ENCODE measurements at regions not wholly inside any gene's neighbourhood (a gene's known extent, or its start where the extent isn't known, plus 50 kb on each side); places are given as distances from the start of the nearest gene placed in this dataset.

GRCh38 chr3:23116081-23116837, 86.9 kb upstream of the UBE2E2 start:
- TF ChIP-seq POLR2A (IDR thresholded peaks at IDR 0.05) (no peak), EP300 (IDR thresholded peaks at IDR 0.05; ENCODE audit: low read depth) (no peak), CTCF (IDR thresholded peaks at IDR 0.05) (no peak), POLR2AphosphoS5 (IDR thresholded peaks at IDR 0.05) (no peak)
- no peaks in the 10 kb centered on the region for H3K36me3 ChIP-seq
- intact Hi-C loops (cut with DNase I; ENCODE audit: low total_unique reads) (no loop called here), in situ Hi-C loops (cut with MboI; ENCODE audit: low pct_ligation_motif_present in 1 of 4, low pct_unique_long_range_greater_than_20kb in 1 of 4, low sequenced_read_pairs in 3 of 4) (no loop called here)
- DNase-seq: no peak
- WGBS, 2 donors (ENCODE audit: low coverage in 1 of 2): 27 to 38% methylated on average over 3 of the region's 3 CpGs
- no peaks in the 10 kb centered on the region for H3K9me3 ChIP-seq
- H3K4me1 ChIP-seq: peaks cover 0 to 46% (median 22%) of the 10 kb centered on the region in 4 donors
- peaks cover 10% of the 10 kb centered on the region for H3K27me3 ChIP-seq
- H3K27ac ChIP-seq: no peak overlapping the region
- no peak overlapping the region for H3K4me3 ChIP-seq

- Histone ChIP-seq H3K27ac (no peak overlapping the region), H3K27me3 (peaks cover 10% of the 10 kb centered on the region), H3K4me1 (peaks cover 0 to 41% (median 20%) of the 10 kb centered on the region in 4 donors), H3K36me3 (no peaks in the 10 kb centered on the region), H3K4me3 (no peak overlapping the region), H3K9me3 (no peaks in the 10 kb centered on the region)
- no peak for TF ChIP-seq CTCF (IDR thresholded peaks at IDR 0.05)
- no peak for TF ChIP-seq POLR2AphosphoS5 (IDR thresholded peaks at IDR 0.05)
- no peak for TF ChIP-seq POLR2A (IDR thresholded peaks at IDR 0.05)
- no peak for TF ChIP-seq EP300 (IDR thresholded peaks at IDR 0.05; ENCODE audit: low read depth)
- no peak for DNase-seq
- intact Hi-C loops (cut with DNase I; ENCODE audit: low total_unique reads) (no loop called here), in situ Hi-C loops (cut with MboI; ENCODE audit: low pct_ligation_motif_present in 1 of 4, low pct_unique_long_range_greater_than_20kb in 1 of 4, low sequenced_read_pairs in 3 of 4) (no loop called here)
- WGBS, 2 donors (ENCODE audit: low coverage in 1 of 2): 33% methylated on average over 1 of the region's 1 CpG; no CpG with 5 or more reads in 1 of the 2 donors
These were observed 85.3 kb upstream of the UBE2E2 start for GRCh38 chr3:23117856-23118255.

- in situ Hi-C loops (cut with MboI; ENCODE audit: low pct_ligation_motif_present in 1 of 4, low pct_unique_long_range_greater_than_20kb in 1 of 4, low sequenced_read_pairs in 3 of 4) (no loop called here), intact Hi-C loops (cut with DNase I; ENCODE audit: low total_unique reads) (no loop called here)
- TF ChIP-seq POLR2A (IDR thresholded peaks at IDR 0.05) (no peak), CTCF (IDR thresholded peaks at IDR 0.05) (no peak), EP300 (IDR thresholded peaks at IDR 0.05; ENCODE audit: low read depth) (no peak), POLR2AphosphoS5 (IDR thresholded peaks at IDR 0.05) (no peak)
- no peak for DNase-seq
- Histone ChIP-seq H3K4me1 (peaks cover 0 to 15% (median 0%) of the 10 kb centered on the region in 4 donors), H3K27me3 (peaks cover 7% of the 10 kb centered on the region), H3K27ac (no peak overlapping the region), H3K36me3 (no peaks in the 10 kb centered on the region), H3K4me3 (no peak overlapping the region), H3K9me3 (no peaks in the 10 kb centered on the region)
- 93% methylated on average over 3 of the region's 3 CpGs for WGBS, 2 donors (ENCODE audit: low coverage in 1 of 2)
These were observed 75.9 kb upstream of the UBE2E2 start for GRCh38 chr3:23127196-23127595.

GRCh38 chr3:23128655-23129054, 74.5 kb upstream of the UBE2E2 start:
- 48 to 51% methylated on average over 2 of the region's 2 CpGs for WGBS, 2 donors (ENCODE audit: low coverage in 1 of 2)
- Histone ChIP-seq H3K4me1 (peaks cover 0 to 15% (median 0%) of the 10 kb centered on the region in 4 donors), H3K4me3 (no peak overlapping the region), H3K27me3 (peaks cover 7% of the 10 kb centered on the region), H3K27ac (no peak overlapping the region), H3K9me3 (no peaks in the 10 kb centered on the region), H3K36me3 (no peaks in the 10 kb centered on the region)
- in situ Hi-C loops (cut with MboI; ENCODE audit: low pct_ligation_motif_present in 1 of 4, low pct_unique_long_range_greater_than_20kb in 1 of 4, low sequenced_read_pairs in 3 of 4): no loop called here
- intact Hi-C loops (cut with DNase I; ENCODE audit: low total_unique reads): no loop called here
- TF ChIP-seq POLR2AphosphoS5 (IDR thresholded peaks at IDR 0.05) (no peak), POLR2A (IDR thresholded peaks at IDR 0.05) (no peak), CTCF (IDR thresholded peaks at IDR 0.05) (no peak), EP300 (IDR thresholded peaks at IDR 0.05; ENCODE audit: low read depth) (no peak)
- DNase-seq: no peak
